Left lobe of liver (tissue), 2 donors: ENCODE measurements at regions not wholly inside any gene's neighbourhood (a gene's known extent, or its start where the extent isn't known, plus 50 kb on each side); places are given as distances from the start of the nearest gene placed in this dataset.

Source experiments
- ATAC-seq: fragments of 200-7000 bp; cut with Tn5 transposase; one replicate; pipeline ENCODE4 v1.9.1; 2020; ENCODE audit warnings: mild to moderate bottlenecking, moderate library complexity
- DNase-seq: peaks from one replicate; pipeline ENCODE4 v3.0.0-alpha.2; 2020; ENCODE audit warnings: low spot score
- donor health status: DM: no; HTN: no; CAD: no; lungs with moderate emphysema.
- donor health status: DM: no; HTN: yes; CAD: no.

DNA sequence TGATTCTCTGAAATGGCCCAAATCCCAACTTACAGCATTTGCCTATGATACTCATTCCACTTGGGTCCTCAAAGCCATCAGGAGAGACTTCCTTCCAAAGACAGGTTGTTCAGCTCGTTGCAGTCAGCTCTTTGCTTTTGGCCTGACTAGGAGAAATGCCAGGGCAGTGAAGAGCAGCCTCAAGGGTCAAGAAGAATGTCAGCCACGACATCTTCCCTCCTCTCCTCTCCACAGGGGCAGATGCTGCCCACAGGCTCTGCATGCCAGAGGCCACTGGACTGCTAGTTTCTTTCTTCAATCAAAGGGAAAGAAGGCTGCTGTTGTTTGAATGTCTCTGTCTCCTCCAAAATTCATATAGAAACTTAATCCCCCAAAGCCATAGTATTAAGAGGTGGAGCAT lies 201.7 kb upstream of the PFN2 start:
- DNase-seq (no peak), ATAC-seq (no peak)

DNA sequence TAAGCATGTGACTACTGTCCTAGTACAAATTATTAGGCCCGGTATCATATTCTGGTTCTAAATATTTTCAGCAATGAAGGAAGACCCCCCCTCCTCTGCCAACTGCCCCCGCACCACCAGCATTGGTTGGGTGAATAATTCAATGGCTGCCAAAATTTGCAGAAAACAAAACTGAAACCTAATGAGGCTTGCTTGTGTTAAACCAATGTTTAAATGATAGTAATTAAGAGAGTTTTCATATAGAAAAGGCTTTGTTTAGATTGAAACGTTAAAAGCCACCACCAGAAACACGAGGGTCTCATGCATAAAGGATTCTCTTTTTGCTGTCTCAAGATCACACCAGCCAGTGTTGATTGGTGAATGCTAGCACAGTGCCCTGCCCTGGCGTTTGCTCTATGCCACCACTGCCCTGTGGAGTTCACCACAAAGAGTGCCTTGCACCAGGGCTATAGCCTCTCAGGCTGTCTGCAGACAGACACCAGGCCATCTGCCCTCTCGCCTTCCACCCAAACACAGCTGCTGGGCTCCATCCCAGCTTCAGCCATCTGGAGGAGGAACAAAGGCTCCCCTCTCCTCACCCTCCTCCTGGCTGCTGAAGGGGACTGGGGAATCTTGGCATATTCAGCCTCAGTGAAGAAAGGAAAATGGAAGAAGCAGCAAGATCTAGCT lies 200.3 kb upstream of the PFN2 start:
- DNase-seq (no peak), ATAC-seq (no peak)

DNA sequence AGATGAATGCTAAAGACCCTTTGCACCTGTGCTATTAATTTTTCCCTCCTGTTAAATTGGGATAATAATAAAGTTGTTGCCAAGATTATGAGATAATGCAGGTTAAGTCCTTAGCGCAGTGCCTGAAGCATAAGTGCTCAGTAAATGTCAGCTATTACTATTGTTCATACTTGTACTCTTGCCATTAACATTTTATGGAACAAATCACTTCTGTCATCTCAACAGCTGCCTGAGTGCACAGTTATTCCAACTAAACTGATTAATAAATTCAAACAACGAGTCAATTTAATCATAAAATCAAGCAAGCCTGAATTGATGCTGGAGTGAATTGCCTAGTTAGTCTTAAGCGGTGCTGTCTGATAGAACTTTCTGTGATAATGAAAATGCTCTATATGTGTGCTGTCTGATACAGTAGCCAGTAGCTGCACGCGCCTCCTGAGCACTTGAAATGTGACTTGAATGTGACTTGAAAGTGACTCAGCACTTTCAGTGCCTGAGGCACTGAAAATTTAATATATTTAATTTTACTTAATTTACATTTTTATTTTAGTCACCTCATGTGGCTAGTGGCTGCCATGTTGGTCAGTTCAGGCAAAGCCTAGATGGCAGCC lies 198.7 kb upstream of the PFN2 start:
- DNase-seq (no peak), ATAC-seq (no peak)

DNA sequence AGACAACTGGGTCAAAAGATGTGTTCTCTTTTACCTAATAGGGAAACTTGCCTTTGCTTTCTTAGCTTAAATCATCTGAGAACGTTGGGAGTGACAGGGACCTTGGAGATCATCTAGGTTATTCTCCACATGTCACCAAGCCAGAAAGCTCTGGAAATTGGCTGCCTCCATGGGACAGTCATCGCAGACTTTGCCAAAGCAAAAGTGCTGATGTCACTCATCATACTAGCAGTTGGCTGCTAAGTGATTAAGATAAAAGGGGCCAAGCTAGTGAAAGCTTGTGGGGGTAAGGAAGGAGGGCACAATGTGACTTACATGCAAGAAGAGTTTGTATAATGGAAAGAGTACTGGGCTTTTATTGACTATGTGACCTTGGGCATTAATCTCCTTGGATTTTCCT lies 198.0 kb upstream of the PFN2 start:
- ATAC-seq (peak; percentile 94), DNase-seq (peak; percentile 53)

DNA sequence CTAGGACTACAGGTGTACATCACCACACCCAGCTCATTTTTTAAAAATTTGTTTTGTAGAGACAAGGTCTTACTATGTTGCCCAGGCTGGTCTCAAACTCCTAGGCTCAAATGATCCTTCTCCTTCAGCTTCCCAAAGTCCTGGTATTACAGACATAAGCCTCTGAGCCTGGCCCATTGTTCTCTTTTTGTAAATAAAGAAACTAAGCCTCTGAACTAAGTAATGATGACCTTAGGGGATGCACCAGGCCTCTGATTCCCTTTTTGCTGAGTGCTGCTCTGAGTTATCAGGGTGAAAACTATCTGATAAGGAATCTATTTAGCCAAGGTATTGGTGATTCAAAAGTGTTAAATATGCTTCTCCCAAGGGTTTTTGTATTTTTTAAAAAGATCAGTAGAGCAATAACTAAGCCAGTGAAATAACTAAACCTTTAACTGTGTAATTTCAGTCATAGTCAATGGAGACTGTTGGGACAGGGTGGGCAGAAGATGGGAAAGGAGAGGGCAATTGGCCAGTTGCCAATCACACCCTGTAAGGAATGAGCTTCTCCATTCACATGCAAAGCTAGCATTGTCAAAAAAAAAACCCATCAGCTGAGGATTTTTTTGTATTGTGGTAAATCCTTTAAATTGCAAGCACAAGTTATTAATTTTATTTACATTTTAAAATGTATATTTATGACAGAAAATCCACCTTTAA lies 194.8 kb upstream of the PFN2 start:
- DNase-seq (no peak), ATAC-seq (no peak)

DNA sequence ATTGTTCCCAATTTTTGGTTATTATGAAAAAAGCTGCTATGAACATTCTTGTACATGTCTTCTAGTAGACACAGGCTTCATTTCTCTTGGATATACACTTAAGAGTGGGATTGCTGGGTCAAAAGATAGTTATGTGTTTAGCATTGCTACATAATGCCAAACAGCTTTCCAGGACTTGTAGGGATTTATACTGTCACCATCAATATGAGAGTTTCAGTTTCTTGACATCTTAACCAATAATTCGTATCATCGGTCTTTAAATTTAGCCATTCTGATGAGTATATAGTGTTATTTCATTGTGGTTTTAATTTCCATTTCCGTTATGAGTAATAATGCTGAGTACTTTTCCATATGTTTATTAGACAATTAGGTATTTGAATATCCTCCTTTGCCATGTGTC lies 190.3 kb upstream of the PFN2 start:
- no peak for ATAC-seq
- DNase-seq: no peak

DNA sequence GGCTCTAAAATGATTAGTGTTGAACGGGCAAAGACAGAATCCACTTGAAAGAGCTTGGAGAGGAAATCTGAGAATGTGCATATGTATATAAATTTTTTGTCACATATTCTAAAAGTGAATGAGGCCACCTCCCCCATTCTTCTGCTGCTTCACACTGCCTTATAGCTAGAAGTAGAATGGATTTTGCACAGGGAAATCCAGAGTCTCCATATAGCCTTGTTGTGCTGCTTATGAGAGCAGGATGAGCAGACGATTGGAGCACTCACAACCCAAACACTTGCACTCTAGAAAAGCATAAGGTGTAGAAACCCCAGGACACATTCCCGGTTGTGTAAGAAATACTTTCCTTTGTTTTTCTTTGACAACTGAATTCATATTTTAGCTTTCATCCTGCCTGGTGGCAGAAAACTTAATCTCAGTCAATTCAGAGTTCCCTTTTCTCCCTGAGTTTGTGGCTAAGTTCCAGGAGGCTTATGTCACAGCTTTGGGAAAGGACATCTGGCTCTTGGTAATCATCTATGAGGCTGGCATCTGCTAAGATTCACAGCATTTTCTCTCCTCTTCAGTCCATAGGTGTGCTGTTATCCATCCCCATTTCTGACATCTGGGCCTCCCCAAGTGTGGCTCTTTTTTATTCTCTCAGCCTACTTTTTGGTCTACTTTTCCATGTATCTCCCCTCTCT lies 188.4 kb upstream of the PFN2 start:
- DNase-seq (no peak), ATAC-seq (no peak)

DNA sequence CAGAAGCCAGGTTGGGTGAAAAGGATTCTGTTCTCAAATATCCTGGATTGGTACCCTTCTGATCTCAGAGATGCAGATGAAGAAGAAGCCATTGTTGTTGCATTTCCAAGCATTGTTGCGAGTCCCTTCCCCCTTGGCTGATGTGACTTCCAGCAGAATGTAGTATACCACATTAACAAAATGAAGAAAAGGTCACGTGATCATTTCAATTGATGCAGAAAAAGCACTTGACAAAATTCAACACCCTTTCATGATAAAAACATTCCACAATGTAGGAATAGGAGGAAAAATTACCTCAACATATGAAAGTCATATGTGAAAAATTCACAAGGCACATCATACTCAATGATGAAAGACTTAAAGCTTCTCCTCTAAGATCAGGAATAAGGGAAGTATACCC lies 181.9 kb upstream of the PFN2 start:
- DNase-seq (no peak), ATAC-seq (no peak)

DNA sequence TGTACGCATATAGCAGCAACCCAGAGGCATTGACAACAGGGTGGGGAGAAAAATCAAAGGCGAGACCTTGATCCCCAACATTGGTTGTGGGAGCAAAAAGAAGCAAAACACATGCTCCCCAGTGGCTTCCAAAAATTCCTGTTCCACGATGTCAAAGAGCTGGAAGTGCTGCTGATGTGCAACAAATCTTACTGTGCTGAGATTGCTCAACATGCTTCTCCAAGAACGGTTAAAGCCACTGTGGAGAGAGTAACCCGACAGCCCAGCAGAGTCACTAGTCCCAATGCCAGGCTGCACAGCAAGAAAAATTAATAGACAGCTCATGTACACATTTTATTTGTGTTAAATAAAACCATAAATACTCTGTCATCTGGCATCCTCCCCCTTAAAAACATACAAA lies 179.9 kb upstream of the PFN2 start:
- ATAC-seq (no peak), DNase-seq (no peak)

DNA sequence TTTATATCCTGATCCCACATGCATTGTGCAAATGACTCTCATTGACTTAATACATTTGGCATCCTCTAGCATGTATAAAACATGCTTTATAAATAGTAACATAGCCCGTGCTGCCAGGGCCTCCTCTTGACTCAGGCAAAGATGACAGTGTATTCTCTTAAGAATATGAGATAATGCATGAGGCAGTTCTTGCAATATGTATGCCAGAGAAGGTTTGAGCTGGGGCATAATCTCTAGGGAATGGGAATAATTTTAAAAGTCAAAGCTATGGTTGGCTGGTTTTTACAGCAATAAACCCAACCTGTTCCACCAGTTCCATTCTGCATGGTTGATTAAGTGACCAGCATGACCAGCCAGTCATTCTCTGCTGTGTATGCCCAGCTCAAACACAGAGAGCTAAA lies 179.0 kb upstream of the PFN2 start:
- DNase-seq (no peak), ATAC-seq (no peak)

DNA sequence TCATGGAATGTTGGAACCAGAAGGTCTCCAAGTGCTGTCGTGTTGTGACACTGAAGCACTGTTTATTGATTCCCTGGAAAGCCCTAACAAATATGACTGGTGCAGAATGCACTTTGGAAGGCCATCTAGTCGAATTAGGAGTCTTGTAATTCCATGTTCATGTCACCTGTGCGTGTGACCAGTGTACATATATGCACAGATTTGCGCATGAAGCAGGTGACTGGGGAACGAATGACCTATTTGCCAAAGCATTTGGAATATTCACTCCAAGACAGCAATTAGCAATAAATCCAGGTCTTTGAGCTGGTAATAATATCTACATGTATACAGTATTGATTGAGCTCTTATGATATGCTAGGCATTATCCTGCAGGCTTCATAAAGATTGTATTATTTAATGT lies 177.5 kb upstream of the PFN2 start:
- no peak for ATAC-seq
- no peak for DNase-seq

DNA sequence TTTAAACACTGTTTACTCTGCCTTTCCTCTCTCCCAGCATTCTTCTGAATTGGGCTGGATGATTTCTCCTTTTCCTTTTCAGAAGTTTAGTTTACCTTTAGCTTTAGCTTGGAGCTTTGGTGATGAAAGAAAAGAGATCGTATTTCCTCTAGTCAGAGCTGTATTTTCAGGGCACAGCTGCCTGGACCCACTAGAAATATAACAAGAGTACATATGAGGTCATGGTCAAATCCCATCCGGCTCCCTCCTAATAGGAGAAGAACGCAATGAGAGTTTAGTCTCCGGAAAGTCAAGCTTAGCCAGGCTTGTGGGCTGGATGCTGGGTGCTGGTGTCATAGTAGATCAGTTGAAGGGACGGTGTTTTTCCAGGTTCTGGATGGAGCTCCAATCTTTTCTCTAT lies 177.1 kb upstream of the PFN2 start:
- ATAC-seq (no peak), DNase-seq (no peak)

DNA sequence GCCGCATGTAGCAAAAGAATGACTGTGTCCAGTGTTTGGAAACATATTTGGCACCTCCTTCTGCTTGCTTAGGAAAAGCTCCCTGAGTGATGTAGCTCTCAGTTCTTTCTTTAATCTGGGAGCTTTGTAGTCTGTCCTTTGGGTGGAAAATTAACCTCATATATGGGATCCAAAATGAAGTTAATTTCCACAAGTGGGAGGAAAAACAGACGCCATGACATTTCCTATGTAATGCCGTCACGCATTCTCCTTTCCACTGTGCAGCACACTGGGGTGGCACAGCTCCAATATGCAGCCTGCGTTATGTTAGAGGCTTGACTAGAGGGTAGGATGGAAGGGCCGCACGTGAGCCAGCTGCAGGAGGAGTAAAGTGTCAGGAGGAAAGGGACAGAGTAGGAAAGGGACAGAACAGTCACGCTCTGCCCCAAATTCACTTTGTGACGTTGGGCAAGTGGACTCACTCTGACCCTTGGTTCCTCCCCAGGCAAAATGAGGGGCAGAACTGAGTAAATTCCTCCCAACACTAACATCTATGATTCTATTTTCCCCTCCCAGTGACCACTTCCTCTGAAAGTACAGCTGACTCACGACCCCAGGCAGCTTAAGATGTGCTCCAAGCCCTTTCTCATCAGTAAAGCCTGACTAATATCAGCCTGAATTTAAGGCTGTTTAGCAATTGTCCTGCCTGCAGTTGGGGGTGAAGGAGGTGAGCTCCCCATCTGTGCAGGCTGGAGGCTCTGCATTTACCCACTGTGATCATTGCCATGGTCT lies 176.5 kb upstream of the PFN2 start:
- ATAC-seq: no peak

DNA sequence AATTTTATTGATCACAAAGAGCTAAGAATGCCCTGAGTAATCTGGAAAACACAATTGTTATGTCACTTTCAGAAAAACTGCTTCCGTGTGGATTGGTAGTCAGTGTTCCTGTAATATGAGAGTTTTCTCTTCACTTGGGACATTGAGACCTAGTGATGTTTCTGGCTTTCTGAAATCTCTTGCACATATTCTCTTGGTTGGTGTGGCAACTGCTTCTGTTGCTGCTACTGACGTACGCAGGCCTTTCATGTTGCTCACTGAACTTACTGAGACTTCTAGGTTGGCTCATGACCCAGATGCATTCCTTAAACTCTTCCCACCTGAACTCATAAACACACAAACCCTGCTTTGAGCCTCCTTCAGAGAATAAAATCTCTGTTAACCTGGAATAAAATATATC lies 175.0 kb upstream of the PFN2 start:
- no peak for ATAC-seq
- DNase-seq: no peak

More for the DNA sequence above, 176.5 kb upstream of the PFN2 start:
- no peak for DNase-seq

DNA sequence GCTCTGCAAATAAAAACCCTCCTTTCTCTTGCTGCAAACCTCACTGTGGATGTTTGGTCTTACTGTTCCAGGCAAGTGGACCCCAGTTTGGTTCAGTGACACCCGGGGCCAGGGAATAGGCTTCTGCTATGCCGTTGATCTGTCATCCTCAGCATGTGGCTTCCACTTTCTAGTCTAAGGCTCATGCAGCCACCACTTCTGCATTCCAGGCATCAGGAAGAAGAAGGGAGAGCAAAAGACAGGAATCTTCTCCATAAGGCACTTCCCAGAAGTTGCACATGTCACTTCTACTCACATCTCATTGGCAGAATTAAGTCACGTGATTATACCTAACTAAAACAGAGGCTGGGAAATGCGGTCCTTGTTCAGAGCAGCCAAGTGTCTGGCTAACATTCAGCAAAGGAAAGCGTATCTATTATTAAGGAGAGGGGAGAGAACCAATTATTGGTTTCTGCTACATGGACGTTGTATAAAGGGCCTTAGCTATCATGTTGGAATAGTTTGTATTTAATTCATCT lies 173.6 kb upstream of the PFN2 start:
- ATAC-seq (no peak), DNase-seq (no peak)

DNA sequence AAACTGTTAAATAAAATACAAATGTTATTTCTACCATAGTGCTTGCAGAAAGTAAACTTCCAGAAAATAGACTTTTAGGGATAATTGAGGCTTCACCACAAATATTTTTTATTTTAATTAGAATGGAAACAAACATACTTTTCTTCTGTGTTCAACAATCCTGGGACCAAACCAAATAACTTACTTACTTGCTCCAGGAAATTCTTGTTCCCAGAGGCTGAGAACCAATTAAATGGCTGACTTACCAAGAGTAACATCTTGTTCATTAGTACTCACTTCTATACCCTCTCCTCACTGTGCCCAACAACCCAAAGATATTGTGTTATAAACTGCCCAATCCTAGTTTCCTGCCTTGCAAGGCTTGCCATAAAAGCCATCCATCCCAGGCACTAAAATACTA lies 172.2 kb upstream of the PFN2 start:
- ATAC-seq: no peak
- DNase-seq: no peak

DNA sequence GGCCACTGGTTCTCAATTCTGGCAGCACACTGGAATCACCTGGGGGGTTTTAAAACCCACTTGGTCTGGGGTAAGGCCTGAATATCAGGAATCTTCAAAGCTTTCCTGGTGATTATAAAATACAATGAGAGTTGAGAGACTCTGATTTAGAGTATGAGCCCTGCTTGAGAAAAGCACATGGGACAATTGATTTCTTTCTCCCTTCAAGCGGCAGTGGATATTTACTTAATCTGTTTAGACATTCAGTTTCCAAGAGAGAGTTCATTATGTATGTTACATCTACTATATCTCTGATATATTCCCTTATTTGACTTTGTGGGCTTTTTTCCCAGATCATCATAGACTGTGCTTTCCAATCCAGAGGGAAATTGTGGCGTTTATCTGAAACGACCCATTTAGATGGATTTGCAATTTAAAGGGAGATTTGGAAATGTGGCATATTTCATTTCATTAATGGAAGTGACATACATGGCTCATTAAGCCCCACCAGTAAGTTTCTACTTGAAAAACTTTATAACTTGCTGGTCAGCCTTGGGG lies 171.2 kb upstream of the PFN2 start:
- DNase-seq (no peak), ATAC-seq (no peak)

DNA sequence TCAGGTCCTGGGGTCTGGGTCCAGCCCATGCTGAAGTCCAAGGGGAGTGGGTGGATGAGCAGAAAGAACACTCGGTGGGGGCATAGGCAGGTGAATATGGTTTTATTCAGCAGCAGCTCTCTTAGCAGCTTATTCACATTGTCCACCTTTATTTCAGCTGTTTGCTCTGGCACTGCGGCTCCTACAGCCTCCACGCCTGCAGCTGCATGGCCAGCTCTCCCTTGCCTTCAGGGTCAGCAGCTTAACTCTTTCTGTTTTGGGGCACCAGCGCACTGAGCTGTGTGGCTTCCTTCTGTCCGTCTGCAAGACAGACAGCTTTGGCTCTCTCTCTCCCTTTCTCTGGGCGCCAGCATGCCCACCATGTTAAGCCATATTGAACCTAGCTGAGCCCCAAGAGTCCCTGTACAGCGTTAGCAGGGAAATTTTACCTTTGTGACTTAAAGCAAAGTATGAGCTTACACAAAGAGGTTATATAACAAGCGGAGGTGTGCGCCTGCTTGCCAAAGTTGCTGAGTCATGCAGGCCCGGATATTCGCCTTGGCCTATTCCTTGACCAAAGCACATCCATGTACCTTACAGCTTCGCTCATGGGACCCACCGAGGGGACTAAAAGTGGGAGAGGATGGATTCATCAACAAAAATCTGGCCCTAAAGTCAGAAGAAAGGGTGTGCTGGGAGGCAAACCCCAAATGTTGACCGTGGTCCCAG lies 170.1 kb upstream of the PFN2 start:
- ATAC-seq (no peak), DNase-seq (no peak)

DNA sequence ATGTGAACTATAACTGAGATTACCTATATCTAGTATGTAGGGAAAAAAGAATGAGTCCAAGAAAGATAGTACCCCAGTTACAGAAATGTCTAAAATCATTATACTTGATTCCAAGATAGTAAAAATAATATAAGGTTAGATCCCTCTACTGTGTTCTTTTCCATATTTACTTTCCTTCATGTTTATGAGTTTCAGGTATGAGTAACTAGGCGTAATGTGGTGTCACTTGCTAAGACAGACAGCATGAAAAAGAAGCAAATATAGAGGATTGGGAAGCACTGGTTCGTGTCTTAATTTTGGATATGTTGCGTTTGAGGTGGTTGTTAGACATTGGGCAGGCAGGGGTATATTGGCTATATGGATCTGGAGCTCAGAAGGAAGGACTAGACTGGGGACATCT lies 168.1 kb upstream of the PFN2 start:
- DNase-seq (no peak), ATAC-seq (no peak)

DNA sequence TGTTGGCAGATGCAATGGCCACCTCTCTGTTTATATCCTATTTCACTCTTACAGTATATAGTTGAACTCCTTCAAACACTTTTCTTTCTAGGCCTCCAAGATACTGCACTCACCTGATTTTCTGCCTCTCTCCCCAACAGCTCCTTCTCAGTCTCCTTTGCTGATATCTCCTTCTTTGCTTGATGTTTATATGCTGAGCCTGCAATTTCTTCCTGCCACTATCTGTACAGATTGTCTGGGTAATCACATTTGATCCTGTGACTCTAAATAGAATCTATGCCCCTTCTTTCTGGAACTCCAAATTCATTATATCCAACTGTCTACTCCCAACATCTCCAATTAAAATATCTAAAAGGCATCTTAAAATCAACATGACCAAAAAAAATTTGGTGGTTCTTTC lies 165.5 kb upstream of the PFN2 start:
- DNase-seq (no peak), ATAC-seq (no peak)
